Heart left ventricle (tissue), 16 donors: ENCODE measurements at regions not wholly inside any gene's neighbourhood (a gene's known extent, or its start where the extent isn't known, plus 50 kb on each side); places are given as distances from the start of the nearest gene placed in this dataset.
"Not testable (repeated sequence)": the region's sequence is repeated elsewhere in the genome, so short reads cannot be mapped to it uniquely, and the experiment has no call there.

ENCODE experiments used
- ATAC-seq, 4 donors: fragments of 200-7000 bp; cut with Tn5 transposase; one replicate each; pipeline ENCODE4 v1.9.1; 2020 to 2022; ENCODE audit warnings: moderate library complexity in 4 of 4, mild to moderate bottlenecking in 3 of 4, moderate number of reproducible peaks in 1 of 4
- DNase-seq, 5 donors: peaks; one replicate each; pipeline ENCODE4 v3.0.0-alpha.2; 2020
- H3K27ac ChIP-seq, 12 donors: fragments of 200-600 bp; sonication (generic) in 4 of 12; one replicate each; pipeline versions ENCODE4 v1.5.0 to v1.8.0; 2016 to 2022; ENCODE audit warnings: mild to moderate bottlenecking in 2 of 12
- H3K27me3 ChIP-seq, 9 donors: fragments of 200-600 bp; sonication (generic) in 2 of 9; one replicate each; pipeline versions ENCODE4 v1.5.1 to v1.8.0; 2016 to 2022; ENCODE audit warnings: mild to moderate bottlenecking in 3 of 9
- H3K36me3 ChIP-seq, 9 donors: fragments of 200-600 bp; sonication (generic) in 2 of 9; one replicate each; pipeline versions ENCODE4 v1.5.0 to v1.8.0; 2018 to 2022; ENCODE audit warnings: mild to moderate bottlenecking in 2 of 9
- H3K4me1 ChIP-seq, 12 donors: fragments of 200-600 bp; sonication (generic) in 4 of 12; one replicate each; pipeline versions ENCODE4 v1.5.0 to v1.8.0; 2016 to 2022; ENCODE audit warnings: mild to moderate bottlenecking in 3 of 12
- H3K4me3 ChIP-seq, 12 donors: fragments of 200-600 bp; sonication (generic) in 4 of 12; one replicate each; pipeline versions ENCODE4 v1.5.0 to v1.8.0; 2017 to 2022; ENCODE audit warnings: mild to moderate bottlenecking in 9 of 12, moderate library complexity in 4 of 12
- H3K9me3 ChIP-seq, 12 donors: fragments of 200-600 bp; sonication (generic) in 4 of 12; one replicate each; pipeline versions ENCODE4 v1.5.0 to v1.8.0; 2016 to 2022; ENCODE audit warnings: mild to moderate bottlenecking in 1 of 12
- POLR2A ChIP-seq, 2 donors: fragments of 450-650 bp; IDR thresholded peaks; one replicate each; pipeline ENCODE4 v1.6.1; 2017; ENCODE audit warnings: antibody characterized with exemption in 2 of 2, mild to moderate bottlenecking in 2 of 2, moderate library complexity in 2 of 2
- WGBS, 4 donors: extraction: QIAGEN DNeasy Blood & Tissue Kit in 2 of 4; methylation state at CpG; one replicate each; pipeline versions ENCODE4 v1.1.5 to v1.1.7; 2013 to 2018; 5-methylcytosine and 5-hydroxymethylcytosine counted together
- intact Hi-C, 10 donors: fragments of 100-400 bp; cut with DNase I; formaldehyde crosslinking; loops; one replicate each; pipeline versions ENCODE4 v1.11.1 to v1.14.2; 2022
- TF ChIP-seq, protein P1 (sequence below), 12 donors: fragments of 200-600 bp; sonication (generic) in 4 of 12; IDR thresholded peaks; one replicate each; pipeline versions ENCODE4 v1.5.0 to v1.8.0; 2018 to 2022; ENCODE audit warnings: antibody characterized with exemption in 12 of 12, mild to moderate bottlenecking in 5 of 12
- donor health status: ischemic (EF 13 %, LVEDD 7.1; RV severe dilation, severe dysfunction).
- donor health status: healthy with polysubstance abuse.
- donor health status: DM: no; HTN: yes; CAD: no.
- donor health status: DM: no; HTN: no; CAD: no.
- donor health status: ischemic (EF 25% LVEDD 6.9; RV normal size, moderate dysfunction).
- donor health status: ischemic (EF 25% LVEDD 5.7; RV mildly dilated, moderate dysfunction).
- donor health status: healthy.
- donor health status: DM: yes; HTN: yes; CAD: no.
- donor health status: ischemic (EF 35%, LVEDD 5.7; RV mildly dilated, moderate dysfunction).
- donor health status: nonischemic (EF 11% LVEDD 7.7; RV severe dilation, severe dysfunction).
- donor health status: DM: yes; HTN: yes; CAD: no.
- donor health status: PGD.
- donor health status: ischemic (EF 29% LVEDD 5.4; RV normal size, mild dysfunction).
- donor health status: nonischemic (EF 23%, LVEDD 6.1; RV moderate dilation, normal function).

DNA sequence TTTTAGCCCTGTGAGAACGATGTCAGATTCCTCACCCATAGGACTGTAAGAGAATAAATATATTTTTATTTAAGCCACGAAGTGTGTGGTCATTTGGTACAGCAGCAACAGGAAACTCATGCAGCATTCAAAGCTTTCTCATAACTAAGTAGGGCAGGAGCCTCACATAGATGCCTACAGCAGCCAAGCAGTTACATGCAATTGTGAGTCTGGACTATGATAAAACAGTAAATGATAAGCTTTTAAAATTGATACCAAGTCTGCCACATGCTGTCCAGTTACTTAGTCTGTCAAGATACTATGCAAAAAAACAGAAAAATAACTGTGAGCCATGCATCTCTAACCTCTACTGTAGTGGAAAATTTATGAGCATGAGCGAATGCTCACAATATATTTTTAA lies 359.6 kb downstream of the HS3ST1 start:
- peaks cover 0 to 4% (median 0%) of the 10 kb centered on the region in 12 donors for H3K4me1 ChIP-seq
- intact Hi-C loops = no loop called here
- H3K27me3 ChIP-seq = peaks cover 0 to 11% (median 0%) of the 10 kb centered on the region in 9 donors
- WGBS, 4 donors = 33 to 37% (median 37%) methylated on average over 3 of the region's 3 CpGs
- H3K9me3 ChIP-seq = no peaks in the 10 kb centered on the region
- H3K4me3 ChIP-seq = no peak overlapping the region
- no peaks in the 10 kb centered on the region for H3K36me3 ChIP-seq
- DNase-seq (no peak), ATAC-seq (no peak)
- no peak for TF ChIP-seq POLR2A (IDR thresholded peaks at IDR 0.05)
- TF ChIP-seq, protein P1, sequence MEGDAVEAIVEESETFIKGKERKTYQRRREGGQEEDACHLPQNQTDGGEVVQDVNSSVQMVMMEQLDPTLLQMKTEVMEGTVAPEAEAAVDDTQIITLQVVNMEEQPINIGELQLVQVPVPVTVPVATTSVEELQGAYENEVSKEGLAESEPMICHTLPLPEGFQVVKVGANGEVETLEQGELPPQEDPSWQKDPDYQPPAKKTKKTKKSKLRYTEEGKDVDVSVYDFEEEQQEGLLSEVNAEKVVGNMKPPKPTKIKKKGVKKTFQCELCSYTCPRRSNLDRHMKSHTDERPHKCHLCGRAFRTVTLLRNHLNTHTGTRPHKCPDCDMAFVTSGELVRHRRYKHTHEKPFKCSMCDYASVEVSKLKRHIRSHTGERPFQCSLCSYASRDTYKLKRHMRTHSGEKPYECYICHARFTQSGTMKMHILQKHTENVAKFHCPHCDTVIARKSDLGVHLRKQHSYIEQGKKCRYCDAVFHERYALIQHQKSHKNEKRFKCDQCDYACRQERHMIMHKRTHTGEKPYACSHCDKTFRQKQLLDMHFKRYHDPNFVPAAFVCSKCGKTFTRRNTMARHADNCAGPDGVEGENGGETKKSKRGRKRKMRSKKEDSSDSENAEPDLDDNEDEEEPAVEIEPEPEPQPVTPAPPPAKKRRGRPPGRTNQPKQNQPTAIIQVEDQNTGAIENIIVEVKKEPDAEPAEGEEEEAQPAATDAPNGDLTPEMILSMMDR (IDR thresholded peaks at IDR 0.05) = no peak
- H3K27ac ChIP-seq = no peak overlapping the region

DNA sequence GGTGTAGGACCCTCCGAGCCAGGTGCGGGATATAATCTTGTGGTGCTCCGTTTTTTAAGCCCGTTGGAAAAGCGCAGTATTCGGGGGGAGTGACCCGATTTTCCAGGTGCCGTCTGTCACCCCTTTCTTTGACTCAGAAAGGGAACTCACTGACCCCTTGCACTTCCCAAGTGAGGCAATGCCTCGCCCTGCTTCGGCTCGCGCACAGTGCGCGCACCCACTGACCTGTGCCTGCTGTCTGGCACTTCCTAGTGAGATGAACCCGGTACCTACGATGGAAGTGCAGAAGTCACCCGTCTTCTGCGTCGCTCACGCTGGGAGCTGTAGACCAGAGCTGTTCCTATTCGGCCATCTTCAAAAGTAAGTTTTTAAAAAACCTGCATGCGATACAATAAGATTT lies 362.1 kb downstream of the HS3ST1 start:
- H3K27ac ChIP-seq, H3K36me3 ChIP-seq, H3K4me1 ChIP-seq, H3K4me3 ChIP-seq, intact Hi-C loops, DNase-seq, ATAC-seq, H3K9me3 ChIP-seq: not testable (repeated sequence)
- 92 to 97% (median 94%) methylated on average over 22 of the region's 22 CpGs for WGBS, 4 donors
- H3K27me3 ChIP-seq = peaks cover 0 to 11% (median 0%) of the 10 kb centered on the region in 9 donors

- H3K36me3 ChIP-seq, H3K4me3 ChIP-seq, H3K27ac ChIP-seq, DNase-seq, H3K9me3 ChIP-seq, intact Hi-C loops, H3K27me3 ChIP-seq, ATAC-seq, H3K4me1 ChIP-seq: not testable (repeated sequence)
- WGBS, 4 donors = 83 to 91% (median 87%) methylated on average over 3 of the region's 3 CpGs
Observed at GRCh38 chr4:11060637-11061036, 368.1 kb downstream of the HS3ST1 start.

DNA sequence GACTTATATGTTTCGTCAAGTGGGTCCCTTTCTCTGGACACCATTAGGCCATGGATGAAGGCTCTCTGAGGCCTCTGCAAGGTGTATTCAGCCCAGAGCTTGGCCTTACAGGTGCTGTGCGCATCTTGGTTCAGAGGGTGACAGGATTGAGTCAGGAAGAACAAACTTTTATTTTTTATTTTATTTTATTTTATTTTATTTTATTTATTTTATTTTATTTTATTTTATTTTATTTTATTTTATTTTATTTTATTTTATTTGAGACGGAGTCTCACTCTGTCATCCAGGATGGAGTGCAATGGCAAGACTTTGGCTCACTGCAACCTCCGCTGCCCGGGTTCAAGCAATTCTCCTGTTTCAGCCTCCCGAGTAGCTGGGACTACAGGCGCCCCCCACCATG lies 370.4 kb upstream of the CLNK start:
- H3K4me3 ChIP-seq, H3K36me3 ChIP-seq, intact Hi-C loops, H3K4me1 ChIP-seq, H3K9me3 ChIP-seq, H3K27me3 ChIP-seq, DNase-seq, H3K27ac ChIP-seq, ATAC-seq: not testable (repeated sequence)
- WGBS, 4 donors = 94 to 96% (median 95%) methylated on average over 7 of the region's 7 CpGs

DNA sequence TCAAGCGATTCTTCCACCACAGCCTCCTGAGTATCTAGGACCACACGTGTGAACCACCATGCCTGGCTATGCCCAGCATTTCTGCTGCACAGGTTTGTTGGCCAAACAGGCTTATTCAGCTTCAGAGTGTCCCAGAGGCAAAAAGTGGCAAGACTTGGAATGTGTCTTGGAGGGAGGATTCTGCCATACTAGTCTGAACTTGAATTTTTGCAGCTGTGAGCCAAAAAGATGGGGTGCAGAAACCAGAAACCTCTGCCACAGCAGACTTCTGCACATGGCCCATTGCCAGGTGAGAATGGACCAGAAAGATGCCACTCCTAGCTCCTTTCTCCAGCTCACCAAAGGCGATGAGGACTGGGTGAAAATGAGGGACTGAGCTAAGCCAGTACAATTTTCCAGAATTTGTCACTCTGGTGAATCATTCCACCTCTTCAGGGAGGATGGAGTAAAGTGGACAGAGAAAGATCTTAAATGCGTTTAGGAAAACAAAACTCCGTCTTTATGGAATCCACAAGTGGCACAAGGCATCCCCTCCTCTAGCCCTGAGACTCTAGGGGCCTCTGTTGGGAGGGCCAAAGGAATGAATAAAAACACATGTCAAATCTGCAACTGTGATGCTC lies 369.1 kb upstream of the CLNK start:
- TF ChIP-seq, protein P1 (IDR thresholded peaks at IDR 0.05) = no peak
- TF ChIP-seq POLR2A (IDR thresholded peaks at IDR 0.05) = no peak
- intact Hi-C loops = no loop called here
- Histone ChIP-seq H3K27ac (no peak overlapping the region), H3K4me3 (no peak overlapping the region), H3K36me3 (no peaks in the 10 kb centered on the region), H3K4me1 (no peaks in the 10 kb centered on the region), H3K9me3 (no peaks in the 10 kb centered on the region), H3K27me3 (no peaks in the 10 kb centered on the region)
- 73 to 88% (median 80%) methylated on average over 5 of the region's 5 CpGs for WGBS, 4 donors
- ATAC-seq (no peak), DNase-seq (no peak)

DNA sequence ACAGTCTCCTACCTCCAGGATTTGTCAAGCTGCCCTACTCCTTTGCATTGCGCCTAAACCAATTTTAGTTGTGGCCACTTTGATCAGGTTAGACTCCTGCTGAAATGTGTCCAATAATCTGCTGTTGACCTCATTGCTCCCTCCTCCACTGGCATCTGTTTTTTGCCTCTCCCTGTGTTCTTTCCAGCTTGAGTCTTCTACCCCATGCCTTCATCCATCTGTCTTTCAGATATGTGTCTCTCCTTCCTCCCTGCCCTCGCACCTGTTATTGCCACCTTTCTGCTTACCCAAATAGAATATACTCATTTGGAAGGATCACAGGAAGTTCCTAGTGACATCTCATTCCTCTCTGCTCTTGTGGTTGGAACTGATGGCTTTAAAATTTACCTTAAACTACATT lies 366.6 kb upstream of the CLNK start:
- no peak for ATAC-seq
- DNase-seq = no peak
- Histone ChIP-seq H3K4me3 (no peak overlapping the region), H3K27ac (no peak overlapping the region), H3K4me1 (no peaks in the 10 kb centered on the region), H3K9me3 (no peaks in the 10 kb centered on the region), H3K27me3 (no peaks in the 10 kb centered on the region), H3K36me3 (no peaks in the 10 kb centered on the region)
- 90 to 95% (median 93%) methylated on average over 2 of the region's 2 CpGs for WGBS, 4 donors
- intact Hi-C loops = no loop called here
- TF ChIP-seq, protein P1 (IDR thresholded peaks at IDR 0.05) = no peak
- TF ChIP-seq POLR2A (IDR thresholded peaks at IDR 0.05) = no peak
